IgD-negative memory B cell (primary cell): ENCODE measurements at regions not wholly inside any gene's neighbourhood (a gene's known extent, or its start where the extent isn't known, plus 50 kb on each side); places are given as distances from the start of the nearest gene placed in this dataset.

ENCODE experiments used
- H3K27ac Mint-ChIP-seq, 3 donors: one replicate each; pipeline ENCODE4 v1.8.0; 2020 to 2022; ENCODE audit warnings: mild to moderate bottlenecking in 3 of 3, mixed read lengths in 3 of 3, moderate library complexity in 1 of 3
- H3K27me3 Mint-ChIP-seq: one replicate; pipeline ENCODE4 v1.8.0; 2021; ENCODE audit warnings: mixed read lengths
- H3K36me3 Mint-ChIP-seq: one replicate; pipeline ENCODE4 v1.8.0; 2020; ENCODE audit warnings: mild to moderate bottlenecking, mixed read lengths
- H3K4me1 Mint-ChIP-seq, 3 donors: one replicate each; pipeline ENCODE4 v1.8.0; 2020 to 2022; ENCODE audit warnings: mixed read lengths in 3 of 3, mild to moderate bottlenecking in 1 of 3
- H3K4me3 Mint-ChIP-seq, 4 donors: one replicate each; pipeline ENCODE4 v1.8.0; 2020 to 2022; ENCODE audit warnings: mild to moderate bottlenecking in 4 of 4, mixed read lengths in 4 of 4, moderate library complexity in 3 of 4
- H3K9me3 Mint-ChIP-seq, 3 donors: one replicate each; pipeline ENCODE4 v1.8.0; 2020 to 2021; ENCODE audit warnings: mixed read lengths in 3 of 3, mild to moderate bottlenecking in 1 of 3

- Mint-ChIP-seq H3K4me1 (peaks cover 0 to under 1% (median 0%) of the 10 kb centered on the region in 3 donors), H3K4me3 (no peak overlapping the region), H3K36me3 (no peaks in the 10 kb centered on the region), H3K27ac (no peak overlapping the region), H3K27me3 (peaks cover 2% of the 10 kb centered on the region), H3K9me3 (peaks cover 0 to 1% (median 0%) of the 10 kb centered on the region in 3 donors)
Measured at GRCh38 chr14:99327458-99328250, 55.7 kb upstream of the BCL11B start.

- Mint-ChIP-seq H3K36me3 (no peaks in the 10 kb centered on the region), H3K27ac (no peak overlapping the region), H3K4me1 (peaks cover 0 to 1% (median 0%) of the 10 kb centered on the region in 3 donors), H3K4me3 (no peak overlapping the region), H3K27me3 (peaks cover 2% of the 10 kb centered on the region), H3K9me3 (peaks cover 0 to 1% (median 0%) of the 10 kb centered on the region in 3 donors)
Measured at GRCh38 chr14:99327050-99327449, 55.1 kb upstream of the BCL11B start.

- Mint-ChIP-seq H3K27ac (no peak overlapping the region), H3K4me1 (peaks cover 0 to 3% (median 3%) of the 10 kb centered on the region in 3 donors), H3K36me3 (no peaks in the 10 kb centered on the region), H3K9me3 (peaks cover 0 to 1% (median 0%) of the 10 kb centered on the region in 3 donors), H3K27me3 (peaks cover 2% of the 10 kb centered on the region), H3K4me3 (no peak overlapping the region)
Measured at GRCh38 chr14:99326041-99326710, 54.2 kb upstream of the BCL11B start.

GRCh38 chr14:99325591-99325990, 53.6 kb upstream of the BCL11B start:
- H3K4me3 Mint-ChIP-seq, result no peak overlapping the region
- no peaks in the 10 kb centered on the region for H3K36me3 Mint-ChIP-seq
- peaks cover 2% of the 10 kb centered on the region for H3K27me3 Mint-ChIP-seq
- no peaks in the 10 kb centered on the region for H3K9me3 Mint-ChIP-seq
- no peak overlapping the region for H3K27ac Mint-ChIP-seq
- peaks cover 0 to 3% (median 3%) of the 10 kb centered on the region in 3 donors for H3K4me1 Mint-ChIP-seq

GRCh38 chr14:99325016-99325415, 53.0 kb upstream of the BCL11B start:
- Mint-ChIP-seq H3K4me1 (peaks cover 0 to 3% (median 3%) of the 10 kb centered on the region in 3 donors), H3K4me3 (no peak overlapping the region), H3K27ac (no peak overlapping the region), H3K9me3 (no peaks in the 10 kb centered on the region), H3K27me3 (peaks cover 2% of the 10 kb centered on the region), H3K36me3 (no peaks in the 10 kb centered on the region)

GRCh38 chr14:99324291-99324690, 52.3 kb upstream of the BCL11B start:
- Mint-ChIP-seq H3K4me1 (peaks cover 0 to 3% (median 3%) of the 10 kb centered on the region in 3 donors), H3K9me3 (no peaks in the 10 kb centered on the region), H3K4me3 (no peak overlapping the region), H3K27ac (no peak overlapping the region), H3K27me3 (peaks cover 2% of the 10 kb centered on the region), H3K36me3 (no peaks in the 10 kb centered on the region)

GRCh38 chr14:99323603-99324185, 51.7 kb upstream of the BCL11B start:
- Mint-ChIP-seq H3K4me3 (peak overlapping the region in 1 of 4 donors; percentile 17), H3K27ac (no peak overlapping the region), H3K4me1 (peaks cover 0 to 3% (median 3%) of the 10 kb centered on the region in 3 donors), H3K9me3 (no peaks in the 10 kb centered on the region), H3K27me3 (peaks cover 2% of the 10 kb centered on the region), H3K36me3 (no peaks in the 10 kb centered on the region)

- H3K27ac Mint-ChIP-seq, result no peak overlapping the region
- peaks cover 0 to 3% (median 3%) of the 10 kb centered on the region in 3 donors for H3K4me1 Mint-ChIP-seq
- H3K4me3 Mint-ChIP-seq, result no peak overlapping the region
- H3K9me3 Mint-ChIP-seq, result no peaks in the 10 kb centered on the region
- no peaks in the 10 kb centered on the region for H3K36me3 Mint-ChIP-seq
- H3K27me3 Mint-ChIP-seq, result no peaks in the 10 kb centered on the region
Measured at GRCh38 chr14:99322731-99323599, 51.0 kb upstream of the BCL11B start.

GRCh38 chr14:99321955-99322730, 50.1 kb upstream of the BCL11B start:
- no peaks in the 10 kb centered on the region for H3K36me3 Mint-ChIP-seq
- H3K9me3 Mint-ChIP-seq, result no peaks in the 10 kb centered on the region
- H3K4me1 Mint-ChIP-seq, result peaks cover 0 to 3% (median 3%) of the 10 kb centered on the region in 3 donors
- H3K27me3 Mint-ChIP-seq, result no peaks in the 10 kb centered on the region
- H3K27ac Mint-ChIP-seq, result no peak overlapping the region
- H3K4me3 Mint-ChIP-seq, result no peak overlapping the region
